A673 (cell line): ENCODE measurements at regions not wholly inside any gene's neighbourhood (a gene's known extent, or its start where the extent isn't known, plus 50 kb on each side); places are given as distances from the start of the nearest gene placed in this dataset.

Experiments used
- CTCF ChIP-seq: fragments of 300-800, 200-600 bp; sonication (generic); conservative IDR thresholded peaks from 2 replicates; pipeline ENCODE4 v1.5.1; 2017; ENCODE audit warnings: low read depth, mild to moderate bottlenecking, antibody characterized with exemption, low read length, moderate library complexity, mixed read lengths
- EZH2 ChIP-seq: fragments of 200-600 bp; sonication (generic); IDR thresholded peaks from 2 replicates; pipeline ENCODE4 v1.6.1; 2017; ENCODE audit warnings: borderline replicate concordance, low read depth, mild to moderate bottlenecking, mixed read lengths, antibody characterized with exemption, low read length; ENCODE audit not compliant: poor library complexity, severe bottlenecking

GRCh38 chr12:111295176-111295575, 73.7 kb downstream of the PHETA1 start:
- no peak for TF ChIP-seq CTCF
- TF ChIP-seq EZH2, result no peak
